Transverse colon (tissue), 4 donors: ENCODE measurements at regions not wholly inside any gene's neighbourhood (a gene's known extent, or its start where the extent isn't known, plus 50 kb on each side); places are given as distances from the start of the nearest gene placed in this dataset.

Source experiments
- DNase-seq: peaks from one replicate; pipeline ENCODE4 v3.0.0-alpha.2; 2019
- H3K27ac ChIP-seq, 4 donors: fragments of 200-600 bp; sonication (generic); 2 replicates each; pipeline ENCODE4 v1.5.1; 2016 to 2018; ENCODE audit warnings: inconsistent platforms in 4 of 4
- H3K27me3 ChIP-seq: fragments of 200-600 bp; sonication (generic); 2 replicates; pipeline ENCODE4 v1.5.1; 2017; ENCODE audit warnings: inconsistent platforms
- H3K36me3 ChIP-seq, 4 donors: fragments of 200-600 bp; sonication (generic); 2 replicates each; pipeline ENCODE4 v1.5.1; 2017 to 2019; ENCODE audit warnings: inconsistent platforms in 4 of 4
- H3K4me1 ChIP-seq, 4 donors: fragments of 200-600 bp; sonication (generic); 2 replicates each; pipeline ENCODE4 v1.5.1; 2017 to 2020; ENCODE audit warnings: inconsistent platforms in 4 of 4
- H3K4me3 ChIP-seq, 4 donors: fragments of 200-600 bp; sonication (generic); 1 replicate in 1 of 4; 2 replicates in 3 of 4; pipeline versions ENCODE4 v1.5.1 to v1.6.1; 2017 to 2019; ENCODE audit warnings: inconsistent platforms in 4 of 4
- H3K9me3 ChIP-seq, 2 donors: fragments of 200-600 bp; sonication (generic); 2 replicates each; pipeline ENCODE4 v1.5.1; 2017 to 2019; ENCODE audit warnings: inconsistent platforms in 2 of 2
- EP300 ChIP-seq: sonication (generic); formaldehyde crosslinking; IDR thresholded peaks from one replicate; pipeline ENCODE4 v1.6.1; 2017; ENCODE audit warnings: antibody characterized with exemption, low read depth
- POLR2A ChIP-seq: fragments of 450-650 bp; IDR thresholded peaks from one replicate; pipeline ENCODE4 v1.6.1; 2016; ENCODE audit warnings: antibody characterized with exemption, mild to moderate bottlenecking, moderate library complexity
- POLR2AphosphoS5 ChIP-seq, 3 donors: sonication (generic); formaldehyde crosslinking; IDR thresholded peaks; one replicate each; pipeline ENCODE4 v1.6.1; 2016; ENCODE audit warnings: antibody characterized with exemption in 3 of 3
- WGBS, 2 donors: methylation state at CpG; one replicate each; pipeline ENCODE4 v1.1.5; 2018; ENCODE audit warnings: low coverage in 1 of 2; 5-methylcytosine and 5-hydroxymethylcytosine counted together
- in situ Hi-C, 4 donors: fragments of 200-750 bp; cut with MboI; loops; one replicate each; pipeline versions ENCODE4 v1.15.0 to v1.15.1; 2017; ENCODE audit warnings: low sequenced_read_pairs in 3 of 4, low pct_ligation_motif_present in 1 of 4, low pct_unique_long_range_greater_than_20kb in 1 of 4
- intact Hi-C: fragments of 100-400 bp; cut with DNase I; formaldehyde crosslinking; loops from one replicate; pipeline ENCODE4 v1.15.1; 2023; ENCODE audit warnings: low total_unique reads
- TF ChIP-seq, protein P1 (sequence below), 5 experiments: fragments of 200-600 bp in 3 of 5; fragments of 450-650 bp in 2 of 5; sonication (generic) in 3 of 5; IDR thresholded peaks; 1 replicate in 2 of 5; 2 replicates in 3 of 5; pipeline ENCODE4 v1.5.1; 2016 to 2017; ENCODE audit warnings: antibody characterized with exemption in 5 of 5, inconsistent platforms in 3 of 5, mild to moderate bottlenecking in 2 of 5, moderate library complexity in 1 of 5

DNA sequence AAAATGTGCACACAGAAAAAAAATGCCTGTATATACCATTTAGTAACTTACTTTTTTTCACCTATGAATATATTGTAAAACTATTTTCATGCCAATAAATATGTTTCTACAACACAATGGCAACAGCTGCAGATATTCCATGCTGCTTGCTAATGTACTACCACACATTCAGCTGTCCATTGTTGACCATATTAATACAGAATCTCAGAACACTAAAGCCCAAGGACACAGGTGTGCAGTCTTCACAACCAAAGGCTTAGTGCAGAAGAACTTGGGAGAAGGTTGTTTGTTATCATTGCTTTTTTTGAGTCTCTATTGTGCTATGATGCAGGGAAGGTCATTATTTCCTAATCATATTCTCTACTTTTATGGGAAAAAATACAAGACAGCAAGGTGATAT lies 79.6 kb downstream of the DIPK2A start:
- H3K4me1 ChIP-seq, result no peaks in the 10 kb centered on the region
- H3K36me3 ChIP-seq, result no peaks in the 10 kb centered on the region
- H3K4me3 ChIP-seq, result no peak overlapping the region
- intact Hi-C loops, result no loop called here
- no peaks in the 10 kb centered on the region for H3K27me3 ChIP-seq
- in situ Hi-C loops, result no loop called here
- H3K9me3 ChIP-seq, result no peaks in the 10 kb centered on the region
- no peak for DNase-seq
- TF ChIP-seq POLR2AphosphoS5 (IDR thresholded peaks at IDR 0.05), result no peak
- no peak for TF ChIP-seq POLR2A
- no peak for TF ChIP-seq EP300
- TF ChIP-seq, protein P1, sequence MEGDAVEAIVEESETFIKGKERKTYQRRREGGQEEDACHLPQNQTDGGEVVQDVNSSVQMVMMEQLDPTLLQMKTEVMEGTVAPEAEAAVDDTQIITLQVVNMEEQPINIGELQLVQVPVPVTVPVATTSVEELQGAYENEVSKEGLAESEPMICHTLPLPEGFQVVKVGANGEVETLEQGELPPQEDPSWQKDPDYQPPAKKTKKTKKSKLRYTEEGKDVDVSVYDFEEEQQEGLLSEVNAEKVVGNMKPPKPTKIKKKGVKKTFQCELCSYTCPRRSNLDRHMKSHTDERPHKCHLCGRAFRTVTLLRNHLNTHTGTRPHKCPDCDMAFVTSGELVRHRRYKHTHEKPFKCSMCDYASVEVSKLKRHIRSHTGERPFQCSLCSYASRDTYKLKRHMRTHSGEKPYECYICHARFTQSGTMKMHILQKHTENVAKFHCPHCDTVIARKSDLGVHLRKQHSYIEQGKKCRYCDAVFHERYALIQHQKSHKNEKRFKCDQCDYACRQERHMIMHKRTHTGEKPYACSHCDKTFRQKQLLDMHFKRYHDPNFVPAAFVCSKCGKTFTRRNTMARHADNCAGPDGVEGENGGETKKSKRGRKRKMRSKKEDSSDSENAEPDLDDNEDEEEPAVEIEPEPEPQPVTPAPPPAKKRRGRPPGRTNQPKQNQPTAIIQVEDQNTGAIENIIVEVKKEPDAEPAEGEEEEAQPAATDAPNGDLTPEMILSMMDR (IDR thresholded peaks at IDR 0.05), result no peak
- H3K27ac ChIP-seq, result no peak overlapping the region

DNA sequence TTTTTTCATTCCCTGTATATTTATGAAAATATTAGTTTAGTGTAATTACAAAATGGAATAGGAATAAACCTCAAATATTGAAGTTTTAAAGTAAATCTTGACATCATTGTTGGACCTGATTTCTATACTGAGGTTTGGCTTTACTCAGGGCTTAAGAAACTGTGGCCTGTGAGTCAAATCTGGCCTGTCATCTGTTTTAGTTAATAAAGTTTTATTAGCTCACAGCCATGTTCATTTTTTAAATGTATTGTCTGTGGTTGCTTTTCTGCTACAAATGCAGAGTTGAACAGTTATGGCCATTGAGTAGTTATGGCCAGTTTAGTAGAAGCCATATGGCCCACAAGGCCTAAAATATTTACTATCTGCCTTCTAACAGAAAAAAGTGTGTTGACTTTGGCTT lies 80.7 kb downstream of the DIPK2A start:
- Histone ChIP-seq H3K27ac (no peak overlapping the region), H3K4me1 (no peaks in the 10 kb centered on the region), H3K4me3 (no peak overlapping the region), H3K9me3 (no peaks in the 10 kb centered on the region), H3K27me3 (no peaks in the 10 kb centered on the region), H3K36me3 (no peaks in the 10 kb centered on the region)
- intact Hi-C loops, result no loop called here
- no peak for DNase-seq
- no peak for TF ChIP-seq POLR2AphosphoS5 (IDR thresholded peaks at IDR 0.05)
- TF ChIP-seq, protein P1 (IDR thresholded peaks at IDR 0.05), result no peak
- TF ChIP-seq EP300, result no peak
- no peak for TF ChIP-seq POLR2A
- in situ Hi-C loops, result no loop called here

DNA sequence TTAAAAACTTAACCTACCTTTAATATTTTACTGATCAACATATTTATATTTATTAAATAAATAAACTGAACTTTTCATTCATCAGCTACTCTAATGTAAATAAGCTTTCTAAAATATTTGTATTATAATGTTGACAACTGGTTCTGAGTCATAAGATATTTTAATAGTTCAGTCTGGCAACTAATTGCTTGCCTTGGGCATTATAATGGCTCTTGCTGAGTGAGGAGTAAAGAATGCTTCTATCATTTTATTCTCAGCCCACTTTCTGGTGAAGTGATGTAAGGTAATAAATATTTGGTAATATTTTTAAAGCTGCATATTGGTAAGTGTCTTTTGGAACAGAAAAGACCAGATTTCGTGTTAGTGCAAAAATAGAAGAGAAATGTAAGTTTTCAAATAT lies 81.5 kb downstream of the DIPK2A start:
- WGBS, 2 donors, result 67 to 77% methylated on average over 1 of the region's 1 CpG
- H3K9me3 ChIP-seq, result no peaks in the 10 kb centered on the region
- H3K4me1 ChIP-seq, result no peaks in the 10 kb centered on the region
- H3K4me3 ChIP-seq, result no peak overlapping the region
- no peak overlapping the region for H3K27ac ChIP-seq
- no peak for DNase-seq
- no peaks in the 10 kb centered on the region for H3K27me3 ChIP-seq
- in situ Hi-C loops (no loop called here), intact Hi-C loops (no loop called here)
- no peaks in the 10 kb centered on the region for H3K36me3 ChIP-seq
- TF ChIP-seq POLR2AphosphoS5 (IDR thresholded peaks at IDR 0.05) (no peak), EP300 (no peak), POLR2A (no peak)
- TF ChIP-seq, protein P1 (IDR thresholded peaks at IDR 0.05), result no peak

DNA sequence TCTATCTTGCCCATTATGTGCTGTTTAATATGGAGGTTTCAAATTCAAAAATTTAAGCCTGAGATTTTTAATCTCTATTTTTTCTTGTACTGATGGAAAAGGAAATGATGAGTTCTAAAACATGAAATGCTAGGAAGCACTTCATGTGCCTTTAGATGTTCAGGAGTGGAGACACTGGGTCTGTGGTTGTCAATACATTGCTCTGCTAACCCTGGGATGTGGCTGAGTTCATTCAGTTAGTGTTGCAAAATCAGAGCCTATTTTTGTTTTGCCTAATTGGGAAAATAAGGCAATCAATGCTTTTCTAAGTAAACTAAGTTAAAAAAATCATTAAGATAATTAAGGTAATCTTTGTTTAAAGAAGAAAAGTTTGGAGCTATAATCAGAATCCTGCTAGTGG lies 83.1 kb downstream of the DIPK2A start:
- intact Hi-C loops (no loop called here), in situ Hi-C loops (no loop called here)
- Histone ChIP-seq H3K27me3 (no peaks in the 10 kb centered on the region), H3K4me1 (no peaks in the 10 kb centered on the region), H3K4me3 (no peak overlapping the region), H3K36me3 (no peaks in the 10 kb centered on the region), H3K27ac (no peak overlapping the region), H3K9me3 (no peaks in the 10 kb centered on the region)
- TF ChIP-seq, protein P1 (IDR thresholded peaks at IDR 0.05), result no peak
- no peak for TF ChIP-seq EP300
- no peak for DNase-seq
